Ishikawa (cell line): ENCODE measurements at regions not wholly inside any gene's neighbourhood (a gene's known extent, or its start where the extent isn't known, plus 50 kb on each side); places are given as distances from the start of the nearest gene placed in this dataset.

Source experiments
- RAD21 ChIP-seq: IDR thresholded peaks from 2 replicates; pipeline ENCODE4 v1.6.1; 2012; ENCODE audit warnings: low read depth
- TAF1 ChIP-seq: IDR thresholded peaks from 2 replicates; pipeline ENCODE4 v1.6.1; 2012; ENCODE audit warnings: low read depth, mild to moderate bottlenecking

DNA sequence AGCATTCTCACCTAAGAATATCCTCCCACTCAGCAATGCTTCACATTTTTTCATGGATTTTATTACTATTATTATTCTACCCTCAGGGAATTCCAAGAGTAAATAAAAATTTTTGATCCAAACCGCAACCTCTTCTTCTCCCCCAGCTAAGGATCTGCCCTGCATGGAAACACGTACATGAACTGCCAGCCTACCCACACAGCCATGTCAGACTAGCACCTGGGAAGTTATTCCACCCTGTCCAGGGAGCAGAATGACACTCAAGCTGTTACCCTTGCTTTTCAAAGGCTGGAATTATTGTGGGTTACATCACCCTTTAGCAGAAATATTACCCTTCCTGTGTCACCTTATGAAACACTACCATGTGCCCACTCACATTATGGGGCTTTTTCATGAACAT lies 227.3 kb upstream of the USP15 start:
- no peak for TF ChIP-seq RAD21
- no peak for TF ChIP-seq TAF1
